ENCODE measurements at regions not wholly inside any gene's neighbourhood (a gene's known extent, or its start where the extent isn't known, plus 50 kb on each side); places are given as distances from the start of the nearest gene placed in this dataset.
"Not testable (repeated sequence)": the region's sequence is repeated elsewhere in the genome, so short reads cannot be mapped to it uniquely, and the experiment has no call there.

- DNase-seq (ENCODE audit: low spot score): no peak
These were observed 253.9 kb upstream of the FZD8 start for GRCh38 chr10:35896001-35896400.

GRCh38 chr10:35895331-35895730, 253.2 kb upstream of the FZD8 start:
- no peak for DNase-seq (ENCODE audit: low spot score)

- DNase-seq (ENCODE audit: low spot score): no peak
These were observed 250.4 kb upstream of the FZD8 start for GRCh38 chr10:35892526-35892925.

- no peak for DNase-seq (ENCODE audit: low spot score)
These were observed 248.8 kb upstream of the FZD8 start for GRCh38 chr10:35890676-35891495.

- no peak for DNase-seq (ENCODE audit: low spot score)
These were observed 248.0 kb upstream of the FZD8 start for GRCh38 chr10:35889971-35890675.

GRCh38 chr10:35889226-35889625, 247.1 kb upstream of the FZD8 start:
- no peak for DNase-seq (ENCODE audit: low spot score)

GRCh38 chr10:35888400-35888799, 246.3 kb upstream of the FZD8 start:
- no peak for DNase-seq (ENCODE audit: low spot score)

- no peak for DNase-seq (ENCODE audit: low spot score)
These were observed 245.6 kb upstream of the FZD8 start for GRCh38 chr10:35887685-35888084.

GRCh38 chr10:35885076-35885475, 243.0 kb upstream of the FZD8 start:
- DNase-seq (ENCODE audit: low spot score): no peak

- DNase-seq (ENCODE audit: low spot score): no peak
These were observed 242.6 kb upstream of the FZD8 start for GRCh38 chr10:35884657-35885071.

- DNase-seq (ENCODE audit: low spot score): no peak
These were observed 240.5 kb upstream of the FZD8 start for GRCh38 chr10:35882422-35883150.

- DNase-seq (ENCODE audit: low spot score): no peak
These were observed 239.2 kb upstream of the FZD8 start for GRCh38 chr10:35881320-35881719.

GRCh38 chr10:35876248-35876647, 234.2 kb upstream of the FZD8 start:
- DNase-seq (ENCODE audit: low spot score): no peak

- no peak for DNase-seq (ENCODE audit: low spot score)
These were observed 233.1 kb upstream of the FZD8 start for GRCh38 chr10:35875016-35875676.

- no peak for DNase-seq (ENCODE audit: low spot score)
These were observed 232.4 kb upstream of the FZD8 start for GRCh38 chr10:35874311-35875015.

- no peak for DNase-seq (ENCODE audit: low spot score)
These were observed 230.6 kb upstream of the FZD8 start for GRCh38 chr10:35872671-35873070.

GRCh38 chr10:35870665-35871310, 228.7 kb upstream of the FZD8 start:
- DNase-seq (ENCODE audit: low spot score): no peak

- DNase-seq (ENCODE audit: low spot score): not testable (repeated sequence)
These were observed 216.7 kb upstream of the FZD8 start for GRCh38 chr10:35858676-35859283.

GRCh38 chr10:35857860-35858259, 215.8 kb upstream of the FZD8 start:
- DNase-seq (ENCODE audit: low spot score): no peak

- DNase-seq (ENCODE audit: low spot score): no peak
These were observed 213.3 kb upstream of the FZD8 start for GRCh38 chr10:35855155-35855947.

All from hematopoietic multipotent progenitor cell treated with erythropoietin and hydrocortisone succinate and interleukin-3 and kit ligand, for 15 days (in vitro differentiated cells).